ENCODE measurements at regions not wholly inside any gene's neighbourhood (a gene's known extent, or its start where the extent isn't known, plus 50 kb on each side); places are given as distances from the start of the nearest gene placed in this dataset.

- DNase-seq (ENCODE audit: low read depth, low spot score): no peak
Measured at GRCh38 chr1:5427026-5427613, 565.1 kb downstream of the NPHP4 start.

- no peak for DNase-seq (ENCODE audit: low read depth, low spot score)
Measured at GRCh38 chr1:5424802-5425703, 567.2 kb downstream of the NPHP4 start.

- DNase-seq (ENCODE audit: low read depth, low spot score): no peak
Measured at GRCh38 chr1:5423109-5423508, 569.1 kb downstream of the NPHP4 start.

- DNase-seq (ENCODE audit: low read depth, low spot score): no peak
Measured at GRCh38 chr1:5419501-5419900, 572.7 kb downstream of the NPHP4 start.

GRCh38 chr1:5416518-5416917 lies 575.7 kb downstream of the NPHP4 start:
- no peak for DNase-seq (ENCODE audit: low read depth, low spot score)

- DNase-seq (ENCODE audit: low read depth, low spot score): no peak
Measured at GRCh38 chr1:5415606-5416005, 576.6 kb downstream of the NPHP4 start.

- DNase-seq (ENCODE audit: low read depth, low spot score): no peak
Measured at GRCh38 chr1:5410652-5411051, 581.6 kb downstream of the NPHP4 start.

GRCh38 chr1:5408401-5408800 lies 583.8 kb downstream of the NPHP4 start:
- DNase-seq (ENCODE audit: low read depth, low spot score): no peak

GRCh38 chr1:5405263-5405662 lies 587.0 kb downstream of the NPHP4 start:
- DNase-seq (ENCODE audit: low read depth, low spot score): no peak

- no peak for DNase-seq (ENCODE audit: low read depth, low spot score)
Measured at GRCh38 chr1:5404412-5405203, 587.6 kb downstream of the NPHP4 start.

GRCh38 chr1:5403935-5404334 lies 588.3 kb downstream of the NPHP4 start:
- no peak for DNase-seq (ENCODE audit: low read depth, low spot score)

- no peak for DNase-seq (ENCODE audit: low read depth, low spot score)
Measured at GRCh38 chr1:5402618-5403017, 589.6 kb downstream of the NPHP4 start.

- no peak for DNase-seq (ENCODE audit: low read depth, low spot score)
Measured at GRCh38 chr1:5399771-5400170, 592.5 kb downstream of the NPHP4 start.

- no peak for DNase-seq (ENCODE audit: low read depth, low spot score)
Measured at GRCh38 chr1:5396593-5396992, 595.6 kb downstream of the NPHP4 start.

- DNase-seq (ENCODE audit: low read depth, low spot score): no peak
Measured at GRCh38 chr1:5394111-5394510, 598.1 kb downstream of the NPHP4 start.

- DNase-seq (ENCODE audit: low read depth, low spot score): no peak
Measured at GRCh38 chr1:5393603-5394002, 598.6 kb downstream of the NPHP4 start.

GRCh38 chr1:5393146-5393545 lies 599.1 kb downstream of the NPHP4 start:
- DNase-seq (ENCODE audit: low read depth, low spot score): no peak

GRCh38 chr1:5391725-5392124 lies 600.5 kb downstream of the NPHP4 start:
- no peak for DNase-seq (ENCODE audit: low read depth, low spot score)

GRCh38 chr1:5390504-5390903 lies 601.7 kb downstream of the NPHP4 start:
- DNase-seq (ENCODE audit: low read depth, low spot score): no peak

GRCh38 chr1:5389101-5389885 lies 602.9 kb downstream of the NPHP4 start:
- DNase-seq (ENCODE audit: low read depth, low spot score): no peak

GRCh38 chr1:5388622-5389021 lies 603.6 kb downstream of the NPHP4 start:
- no peak for DNase-seq (ENCODE audit: low read depth, low spot score)

GRCh38 chr1:5386371-5386770 lies 605.9 kb downstream of the NPHP4 start:
- no peak for DNase-seq (ENCODE audit: low read depth, low spot score)
